Chondrocyte (in vitro differentiated cells): ENCODE measurements at regions not wholly inside any gene's neighbourhood (a gene's known extent, or its start where the extent isn't known, plus 50 kb on each side); places are given as distances from the start of the nearest gene placed in this dataset.

Experiments
- DNase-seq: peaks from one replicate; pipeline ENCODE4 v3.0.0; 2021; ENCODE audit warnings: mixed read lengths, low spot score
- H3K27ac Mint-ChIP-seq: one replicate; pipeline ENCODE4 v1.8.0; 2021; ENCODE audit warnings: mild to moderate bottlenecking, moderate library complexity, mixed read lengths; ENCODE audit not compliant: unreplicated experiment
- H3K27me3 Mint-ChIP-seq: 2 replicates; pipeline ENCODE4 v1.8.0; 2021; ENCODE audit warnings: low read depth, mixed read lengths
- H3K36me3 Mint-ChIP-seq: 2 replicates; pipeline ENCODE4 v1.8.0; 2021; ENCODE audit warnings: low read depth, mixed read lengths
- H3K4me1 Mint-ChIP-seq: 2 replicates; pipeline ENCODE4 v1.8.0; 2021; ENCODE audit warnings: low read depth, mild to moderate bottlenecking, mixed read lengths
- H3K4me3 Mint-ChIP-seq: one replicate; pipeline ENCODE4 v1.8.0; 2021; ENCODE audit warnings: mild to moderate bottlenecking, moderate library complexity, mixed read lengths; ENCODE audit not compliant: unreplicated experiment
- H3K9me3 Mint-ChIP-seq: 2 replicates; pipeline ENCODE4 v1.8.0; 2021; ENCODE audit warnings: low read depth, mixed read lengths
- TF ChIP-seq, protein P1 (sequence below): fragments of 200-600 bp; sonication (generic); IDR thresholded peaks from 2 replicates; pipeline ENCODE4 v1.5.0; 2021; ENCODE audit warnings: antibody characterized with exemption, mild to moderate bottlenecking, moderate library complexity

DNA sequence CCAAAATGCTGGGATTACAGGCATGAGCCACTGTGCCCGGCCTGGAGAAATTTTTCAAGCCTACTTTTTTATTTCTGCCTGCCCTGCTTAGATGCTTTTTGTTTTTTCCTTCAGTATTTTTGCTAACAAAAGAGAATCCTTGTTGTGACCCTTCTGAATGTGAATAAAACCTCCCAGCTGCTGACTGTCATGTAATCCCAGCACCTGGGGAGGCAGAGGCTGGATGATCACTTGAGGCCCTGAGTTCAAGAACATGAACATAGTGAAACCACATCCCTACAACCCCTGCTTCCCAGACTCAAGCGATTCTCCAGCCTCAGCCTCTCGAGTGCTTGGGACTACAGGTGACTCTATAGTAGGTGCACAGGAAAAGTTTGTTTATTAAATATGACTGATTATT is 84.9 kb downstream of the SOX2 start:
- Mint-ChIP-seq H3K4me3 (no peak overlapping the region), H3K9me3 (no peaks in the 10 kb centered on the region), H3K4me1 (peaks cover 3% of the 10 kb centered on the region), H3K27me3 (no peaks in the 10 kb centered on the region), H3K27ac (no peak overlapping the region), H3K36me3 (no peaks in the 10 kb centered on the region)
- no peak for DNase-seq
- TF ChIP-seq, protein P1, sequence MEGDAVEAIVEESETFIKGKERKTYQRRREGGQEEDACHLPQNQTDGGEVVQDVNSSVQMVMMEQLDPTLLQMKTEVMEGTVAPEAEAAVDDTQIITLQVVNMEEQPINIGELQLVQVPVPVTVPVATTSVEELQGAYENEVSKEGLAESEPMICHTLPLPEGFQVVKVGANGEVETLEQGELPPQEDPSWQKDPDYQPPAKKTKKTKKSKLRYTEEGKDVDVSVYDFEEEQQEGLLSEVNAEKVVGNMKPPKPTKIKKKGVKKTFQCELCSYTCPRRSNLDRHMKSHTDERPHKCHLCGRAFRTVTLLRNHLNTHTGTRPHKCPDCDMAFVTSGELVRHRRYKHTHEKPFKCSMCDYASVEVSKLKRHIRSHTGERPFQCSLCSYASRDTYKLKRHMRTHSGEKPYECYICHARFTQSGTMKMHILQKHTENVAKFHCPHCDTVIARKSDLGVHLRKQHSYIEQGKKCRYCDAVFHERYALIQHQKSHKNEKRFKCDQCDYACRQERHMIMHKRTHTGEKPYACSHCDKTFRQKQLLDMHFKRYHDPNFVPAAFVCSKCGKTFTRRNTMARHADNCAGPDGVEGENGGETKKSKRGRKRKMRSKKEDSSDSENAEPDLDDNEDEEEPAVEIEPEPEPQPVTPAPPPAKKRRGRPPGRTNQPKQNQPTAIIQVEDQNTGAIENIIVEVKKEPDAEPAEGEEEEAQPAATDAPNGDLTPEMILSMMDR, result no peak

DNA sequence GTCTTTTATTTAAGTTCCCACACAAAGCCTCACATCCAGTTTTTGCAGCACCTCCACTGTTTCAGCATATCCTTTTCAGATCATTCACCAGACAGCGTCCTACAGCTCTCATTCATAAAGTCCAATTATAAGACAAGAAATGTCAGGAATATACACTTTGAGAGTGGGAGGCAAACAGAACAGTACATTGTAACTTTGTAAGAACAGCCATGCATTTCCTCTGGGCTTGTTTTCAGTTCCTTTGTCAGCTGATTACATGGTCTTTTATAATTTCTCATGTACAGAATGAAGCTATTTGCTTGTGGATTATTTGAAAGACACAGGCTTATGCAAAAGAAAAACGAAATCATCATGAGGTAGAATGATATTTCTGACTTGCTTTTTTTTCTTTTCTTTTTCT is 85.7 kb downstream of the SOX2 start:
- no peak overlapping the region for H3K4me3 Mint-ChIP-seq
- H3K36me3 Mint-ChIP-seq, result no peaks in the 10 kb centered on the region
- no peaks in the 10 kb centered on the region for H3K27me3 Mint-ChIP-seq
- TF ChIP-seq, protein P1, result no peak
- H3K27ac Mint-ChIP-seq, result no peak overlapping the region
- no peaks in the 10 kb centered on the region for H3K9me3 Mint-ChIP-seq
- H3K4me1 Mint-ChIP-seq, result no peaks in the 10 kb centered on the region
- DNase-seq, result no peak

DNA sequence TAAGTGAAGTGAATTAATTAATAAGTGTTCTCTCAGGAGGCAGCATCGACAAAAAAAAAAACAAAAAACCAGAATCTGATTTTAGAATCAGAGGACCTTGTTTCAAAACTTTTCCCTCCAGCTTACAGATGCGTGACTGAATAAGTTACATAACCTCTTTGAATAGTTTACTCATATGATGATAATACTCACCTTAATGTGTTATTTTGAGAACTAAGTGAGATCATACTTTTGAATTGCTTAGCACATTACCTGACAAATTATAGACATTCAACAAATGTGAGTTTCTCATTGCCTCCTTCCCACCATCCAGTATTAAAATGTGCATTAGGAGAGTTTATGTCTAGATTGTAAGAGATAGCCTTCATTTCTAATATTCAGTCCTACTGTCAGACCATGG is 94.0 kb downstream of the SOX2 start:
- Mint-ChIP-seq H3K4me1 (no peaks in the 10 kb centered on the region), H3K36me3 (no peaks in the 10 kb centered on the region), H3K27me3 (peaks cover 3% of the 10 kb centered on the region), H3K27ac (no peak overlapping the region), H3K4me3 (no peak overlapping the region), H3K9me3 (no peaks in the 10 kb centered on the region)
- TF ChIP-seq, protein P1, result no peak
- DNase-seq, result no peak

DNA sequence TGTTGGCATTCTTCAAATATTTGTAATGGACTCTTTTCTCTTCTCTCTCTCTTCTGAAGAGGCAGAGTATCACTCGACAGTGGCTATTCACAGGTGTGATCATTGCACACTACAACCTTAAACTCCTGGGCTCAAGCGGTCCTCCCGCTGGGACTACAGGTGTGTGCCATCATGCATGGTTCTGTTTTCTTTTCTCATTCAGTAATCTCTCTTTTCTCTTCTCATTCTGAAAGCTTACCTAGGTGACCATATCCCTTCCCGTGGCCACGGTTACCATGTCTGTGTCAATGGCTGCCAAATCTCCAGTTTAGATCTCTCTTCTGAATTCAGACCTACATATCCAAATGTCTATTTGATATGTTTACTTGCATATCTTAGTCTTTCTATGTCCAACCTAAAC is 96.3 kb downstream of the SOX2 start:
- no peak for DNase-seq
- Mint-ChIP-seq H3K36me3 (no peaks in the 10 kb centered on the region), H3K4me3 (no peak overlapping the region), H3K27me3 (peaks cover 3% of the 10 kb centered on the region), H3K9me3 (no peaks in the 10 kb centered on the region), H3K4me1 (no peaks in the 10 kb centered on the region), H3K27ac (no peak overlapping the region)
- TF ChIP-seq, protein P1, result no peak

DNA sequence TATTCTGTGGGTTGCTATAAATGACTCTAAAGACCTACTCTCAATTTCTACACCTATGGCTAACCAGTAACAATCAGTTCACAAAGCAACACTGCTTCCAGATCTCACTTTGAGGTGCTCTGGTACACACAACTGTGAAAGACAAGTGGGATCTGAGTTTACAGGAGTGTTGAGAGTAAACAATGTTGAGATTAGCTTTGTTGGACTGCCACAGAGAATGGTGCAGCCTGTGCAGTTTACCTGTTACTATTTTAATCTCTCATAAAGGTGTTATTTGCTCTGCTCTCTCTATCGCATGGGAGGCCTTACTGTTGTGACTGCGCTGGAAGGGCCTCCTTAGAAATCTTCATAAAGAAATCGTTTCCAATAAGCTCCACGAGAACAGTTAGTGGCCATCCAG is 112.0 kb downstream of the SOX2 start:
- no peak for DNase-seq
- H3K4me3 Mint-ChIP-seq, result no peak overlapping the region
- no peak overlapping the region for H3K27ac Mint-ChIP-seq
- H3K27me3 Mint-ChIP-seq, result peaks cover 3% of the 10 kb centered on the region
- TF ChIP-seq, protein P1, result no peak
- H3K4me1 Mint-ChIP-seq, result no peaks in the 10 kb centered on the region
- no peaks in the 10 kb centered on the region for H3K36me3 Mint-ChIP-seq
- no peaks in the 10 kb centered on the region for H3K9me3 Mint-ChIP-seq
